ENCODE measurements at regions not wholly inside any gene's neighbourhood (a gene's known extent, or its start where the extent isn't known, plus 50 kb on each side); places are given as distances from the start of the nearest gene placed in this dataset.

- no peaks in the 10 kb centered on the region for H3K9me1 ChIP-seq (ENCODE audit: control insufficient read depth, extremely low read depth, insufficient read depth, low read length)
- FAIRE-seq (no peak), DNase-seq (ENCODE audit: low read depth, low spot score) (no peak)
- H4K20me1 ChIP-seq (ENCODE audit: control insufficient read depth, extremely low read depth, insufficient read depth, low read length): no peaks in the 10 kb centered on the region
- dilution Hi-C loops (cut with MboI; ENCODE audit: extremely low pct_ligation_motif_present, low sequenced_read_pairs): no loop called here
- H3K9ac ChIP-seq (ENCODE audit: control insufficient read depth, extremely low read depth, insufficient read depth, low read length): no peak overlapping the region
- H3K27ac ChIP-seq (ENCODE audit: control insufficient read depth, insufficient read depth, low read length): no peak overlapping the region
- no peak overlapping the region for H2AFZ ChIP-seq (ENCODE audit: control insufficient read depth, low read length)
- no peaks in the 10 kb centered on the region for H3K4me1 ChIP-seq (ENCODE audit: control insufficient read depth, extremely low read depth, insufficient read depth, low read length)
- TF ChIP-seq EZH2 (IDR thresholded peaks at IDR 0.05; ENCODE audit: low read length) (no peak), CTCF (optimal IDR thresholded peaks at IDR 0.05 in 1 of 3, IDR thresholded peaks at IDR 0.05 in 1 of 3, conservative IDR thresholded peaks at IDR 0.05 in 1 of 3; ENCODE audit: extremely low read depth in 1 of 3, insufficient read depth in 2 of 3, low read length in 3 of 3) (no peak)
- no peaks in the 10 kb centered on the region for H3K36me3 ChIP-seq (ENCODE audit: control insufficient read depth in 2 of 2, extremely low read depth in 1 of 2, insufficient read depth in 2 of 2, low read length in 2 of 2)
- H3K9me3 ChIP-seq (ENCODE audit: control insufficient read depth, low read depth, low read length): no peaks in the 10 kb centered on the region
- no peaks in the 10 kb centered on the region for H3K27me3 ChIP-seq (ENCODE audit: control insufficient read depth, extremely low read depth, insufficient read depth, low read length)
- H3K4me3 ChIP-seq (ENCODE audit: control insufficient read depth in 2 of 3, extremely low read depth in 1 of 3, insufficient read depth in 2 of 3, low read depth in 1 of 3, low read length in 3 of 3): no peak overlapping the region
- H3K79me2 ChIP-seq (ENCODE audit: control insufficient read depth, insufficient read depth, low read length): no peaks in the 10 kb centered on the region
- H3K4me2 ChIP-seq (ENCODE audit: control insufficient read depth, extremely low read depth, insufficient read depth, low read depth, low read length): no peak overlapping the region
These were observed 650.3 kb downstream of the SEMA5A start for GRCh38 chr5:8895599-8895998.

GRCh38 chr5:8897316-8897715 lies 648.6 kb downstream of the SEMA5A start:
- Histone ChIP-seq H3K27ac (ENCODE audit: control insufficient read depth, insufficient read depth, low read length) (no peak overlapping the region), H3K4me2 (ENCODE audit: control insufficient read depth, extremely low read depth, insufficient read depth, low read depth, low read length) (no peak overlapping the region), H3K79me2 (ENCODE audit: control insufficient read depth, insufficient read depth, low read length) (no peaks in the 10 kb centered on the region), H4K20me1 (ENCODE audit: control insufficient read depth, extremely low read depth, insufficient read depth, low read length) (no peaks in the 10 kb centered on the region), H3K4me1 (ENCODE audit: control insufficient read depth, extremely low read depth, insufficient read depth, low read length) (no peaks in the 10 kb centered on the region), H3K9me1 (ENCODE audit: control insufficient read depth, extremely low read depth, insufficient read depth, low read length) (no peaks in the 10 kb centered on the region), H3K9me3 (ENCODE audit: control insufficient read depth, low read depth, low read length) (no peaks in the 10 kb centered on the region), H3K36me3 (ENCODE audit: control insufficient read depth in 2 of 2, extremely low read depth in 1 of 2, insufficient read depth in 2 of 2, low read length in 2 of 2) (no peaks in the 10 kb centered on the region), H3K4me3 (ENCODE audit: control insufficient read depth in 2 of 3, extremely low read depth in 1 of 3, insufficient read depth in 2 of 3, low read depth in 1 of 3, low read length in 3 of 3) (no peak overlapping the region), H2AFZ (ENCODE audit: control insufficient read depth, low read length) (no peak overlapping the region), H3K27me3 (ENCODE audit: control insufficient read depth, extremely low read depth, insufficient read depth, low read length) (no peaks in the 10 kb centered on the region), H3K9ac (ENCODE audit: control insufficient read depth, extremely low read depth, insufficient read depth, low read length) (no peak overlapping the region)
- no peak for FAIRE-seq
- dilution Hi-C loops (cut with MboI; ENCODE audit: extremely low pct_ligation_motif_present, low sequenced_read_pairs): no loop called here
- TF ChIP-seq EZH2 (IDR thresholded peaks at IDR 0.05; ENCODE audit: low read length) (no peak), CTCF (optimal IDR thresholded peaks at IDR 0.05 in 1 of 3, IDR thresholded peaks at IDR 0.05 in 1 of 3, conservative IDR thresholded peaks at IDR 0.05 in 1 of 3; ENCODE audit: extremely low read depth in 1 of 3, insufficient read depth in 2 of 3, low read length in 3 of 3) (no peak)
- DNase-seq (ENCODE audit: low read depth, low spot score): no peak

Measured in keratinocyte (primary cell).